PFSK-1 (cell line): ENCODE measurements at regions not wholly inside any gene's neighbourhood (a gene's known extent, or its start where the extent isn't known, plus 50 kb on each side); places are given as distances from the start of the nearest gene placed in this dataset.

Experiments used
- FOXP2 ChIP-seq: optimal IDR thresholded peaks from 2 replicates; pipeline ENCODE3; 2011; ENCODE audit warnings: borderline replicate concordance, control low read depth, inconsistent platforms; ENCODE audit not compliant: insufficient read depth; ENCODE audit errors: extremely low read length, extremely low read depth
- POLR2AphosphoS5 ChIP-seq: IDR thresholded peaks from 2 replicates; pipeline ENCODE4 v1.6.1; 2012; ENCODE audit warnings: low read depth, mild to moderate bottlenecking, control low read depth, low read length, moderate library complexity
- SIN3A ChIP-seq: IDR thresholded peaks from 2 replicates; pipeline ENCODE4 v1.6.1; 2012; ENCODE audit warnings: mild to moderate bottlenecking, low read length, moderate library complexity, borderline replicate concordance; ENCODE audit not compliant: insufficient read depth
- TAF1 ChIP-seq: IDR thresholded peaks from 2 replicates; pipeline ENCODE4 v1.6.1; 2012; ENCODE audit warnings: low read length, control low read depth, borderline replicate concordance; ENCODE audit not compliant: insufficient read depth
- TF ChIP-seq, protein P1 (sequence below), 2 experiments: IDR thresholded peaks; 2 replicates each; pipeline versions ENCODE4 v1.6.1 to v1.8.0; 2011 to 2012; ENCODE audit warnings: low read depth in 2 of 2, low read length in 2 of 2, control low read depth in 1 of 2, inconsistent platforms in 1 of 2, mild to moderate bottlenecking in 1 of 2, moderate library complexity in 1 of 2; ENCODE audit not compliant: insufficient read depth in 1 of 2

DNA sequence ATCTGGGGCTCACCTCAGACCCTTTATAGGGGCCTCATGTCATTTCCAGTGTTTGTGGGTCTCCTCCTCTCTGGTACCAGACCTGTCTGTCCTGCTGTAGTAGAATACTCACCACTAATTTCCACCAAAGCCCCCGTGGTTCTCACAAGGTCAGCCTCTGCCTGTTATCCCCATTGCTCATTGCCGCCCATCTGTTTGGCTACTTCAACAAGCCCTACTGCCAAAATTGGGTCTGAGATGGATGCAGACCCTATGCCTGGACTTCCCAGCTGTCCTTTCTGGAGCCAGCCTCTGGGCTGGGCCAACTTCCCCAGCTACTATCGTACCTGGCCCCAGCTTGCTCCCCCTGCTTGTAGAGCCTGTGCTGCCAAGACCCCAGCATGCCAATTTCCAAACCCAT is 152.1 kb upstream of the ISX start:
- TF ChIP-seq, protein P1, sequence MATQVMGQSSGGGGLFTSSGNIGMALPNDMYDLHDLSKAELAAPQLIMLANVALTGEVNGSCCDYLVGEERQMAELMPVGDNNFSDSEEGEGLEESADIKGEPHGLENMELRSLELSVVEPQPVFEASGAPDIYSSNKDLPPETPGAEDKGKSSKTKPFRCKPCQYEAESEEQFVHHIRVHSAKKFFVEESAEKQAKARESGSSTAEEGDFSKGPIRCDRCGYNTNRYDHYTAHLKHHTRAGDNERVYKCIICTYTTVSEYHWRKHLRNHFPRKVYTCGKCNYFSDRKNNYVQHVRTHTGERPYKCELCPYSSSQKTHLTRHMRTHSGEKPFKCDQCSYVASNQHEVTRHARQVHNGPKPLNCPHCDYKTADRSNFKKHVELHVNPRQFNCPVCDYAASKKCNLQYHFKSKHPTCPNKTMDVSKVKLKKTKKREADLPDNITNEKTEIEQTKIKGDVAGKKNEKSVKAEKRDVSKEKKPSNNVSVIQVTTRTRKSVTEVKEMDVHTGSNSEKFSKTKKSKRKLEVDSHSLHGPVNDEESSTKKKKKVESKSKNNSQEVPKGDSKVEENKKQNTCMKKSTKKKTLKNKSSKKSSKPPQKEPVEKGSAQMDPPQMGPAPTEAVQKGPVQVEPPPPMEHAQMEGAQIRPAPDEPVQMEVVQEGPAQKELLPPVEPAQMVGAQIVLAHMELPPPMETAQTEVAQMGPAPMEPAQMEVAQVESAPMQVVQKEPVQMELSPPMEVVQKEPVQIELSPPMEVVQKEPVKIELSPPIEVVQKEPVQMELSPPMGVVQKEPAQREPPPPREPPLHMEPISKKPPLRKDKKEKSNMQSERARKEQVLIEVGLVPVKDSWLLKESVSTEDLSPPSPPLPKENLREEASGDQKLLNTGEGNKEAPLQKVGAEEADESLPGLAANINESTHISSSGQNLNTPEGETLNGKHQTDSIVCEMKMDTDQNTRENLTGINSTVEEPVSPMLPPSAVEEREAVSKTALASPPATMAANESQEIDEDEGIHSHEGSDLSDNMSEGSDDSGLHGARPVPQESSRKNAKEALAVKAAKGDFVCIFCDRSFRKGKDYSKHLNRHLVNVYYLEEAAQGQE (IDR thresholded peaks at IDR 0.05; ENCODE audit: insufficient read depth in 1 of 2, low read depth in 2 of 2, low read length in 2 of 2): no peak
- TF ChIP-seq POLR2AphosphoS5: no peak
- TF ChIP-seq TAF1: no peak
- no peak for TF ChIP-seq SIN3A
- TF ChIP-seq FOXP2: no peak
